Mesenchymal stem cell (in vitro differentiated cells and primary cell): ENCODE measurements at regions not wholly inside any gene's neighbourhood (a gene's known extent, or its start where the extent isn't known, plus 50 kb on each side); places are given as distances from the start of the nearest gene placed in this dataset.

Experiments
- DNase-seq: peaks from one replicate; pipeline ENCODE4 v3.0.0-alpha.2; 2013
- H2AFZ ChIP-seq: one replicate; pipeline ENCODE4 v1.6.1; 2013; ENCODE audit warnings: low read depth, mild to moderate bottlenecking, control low read depth, inconsistent platforms, low read length, moderate library complexity
- H2AK5ac ChIP-seq: 2 replicates; pipeline ENCODE4 v1.6.1; 2013; ENCODE audit warnings: low read length, moderate library complexity, mild to moderate bottlenecking, inconsistent platforms; ENCODE audit not compliant: severe bottlenecking
- H2BK120ac ChIP-seq: one replicate; pipeline ENCODE4 v1.6.1; 2013; ENCODE audit warnings: low read depth, mild to moderate bottlenecking, inconsistent platforms, low read length, moderate library complexity
- H2BK12ac ChIP-seq, 2 experiments: one replicate each; pipeline ENCODE4 v1.6.1; 2013; ENCODE audit warnings: inconsistent platforms in 2 of 2, low read length in 2 of 2, mild to moderate bottlenecking in 2 of 2, moderate library complexity in 2 of 2, control low read depth in 1 of 2
- H2BK15ac ChIP-seq: one replicate; pipeline ENCODE4 v1.6.1; 2013; ENCODE audit warnings: mild to moderate bottlenecking, low read depth, inconsistent platforms; ENCODE audit not compliant: poor library complexity, severe bottlenecking
- H2BK5ac ChIP-seq: 2 replicates; pipeline ENCODE4 v1.6.1; 2013; ENCODE audit warnings: low read depth, mild to moderate bottlenecking, low read length, control low read depth, inconsistent platforms; ENCODE audit not compliant: poor library complexity, severe bottlenecking
- H3K14ac ChIP-seq, 2 experiments: one replicate each; pipeline ENCODE4 v1.6.1; 2013; ENCODE audit warnings: inconsistent platforms in 2 of 2, low read length in 2 of 2, control low read depth in 1 of 2, mild to moderate bottlenecking in 1 of 2, moderate library complexity in 1 of 2
- H3K18ac ChIP-seq, 2 experiments: one replicate each; pipeline ENCODE4 v1.6.1; 2013; ENCODE audit warnings: inconsistent platforms in 2 of 2, low read length in 2 of 2, control low read depth in 1 of 2, low read depth in 1 of 2, mild to moderate bottlenecking in 1 of 2
- H3K23ac ChIP-seq, 2 experiments: one replicate each; pipeline ENCODE4 v1.6.1; 2013; ENCODE audit warnings: inconsistent platforms in 2 of 2, low read length in 2 of 2, mild to moderate bottlenecking in 2 of 2, moderate library complexity in 2 of 2, control low read depth in 1 of 2
- H3K27ac ChIP-seq: 2 replicates; pipeline ENCODE4 v1.5.1; 2013; ENCODE audit warnings: mild to moderate bottlenecking, moderate library complexity, low read length, control low read depth, inconsistent platforms; ENCODE audit not compliant: poor library complexity, severe bottlenecking
- H3K27me3 ChIP-seq, 2 experiments: 2 replicates each; pipeline versions ENCODE4 v1.6.1 to v1.7.0; 2013; ENCODE audit warnings: low read length in 2 of 2, mild to moderate bottlenecking in 2 of 2, moderate library complexity in 2 of 2, control low read depth in 1 of 2, inconsistent platforms in 1 of 2; ENCODE audit not compliant: control insufficient read depth in 1 of 2, insufficient read depth in 1 of 2
- H3K36me3 ChIP-seq, 2 experiments: 2 replicates each; pipeline versions ENCODE4 v1.6.1 to v1.7.0; 2013; ENCODE audit warnings: low read length in 2 of 2, control low read depth in 1 of 2, inconsistent platforms in 1 of 2, low read depth in 1 of 2, mild to moderate bottlenecking in 1 of 2; ENCODE audit not compliant: insufficient read depth in 2 of 2, control insufficient read depth in 1 of 2
- H3K4ac ChIP-seq, 2 experiments: one replicate each; pipeline ENCODE4 v1.6.1; 2013; ENCODE audit warnings: inconsistent platforms in 2 of 2, low read length in 2 of 2, mild to moderate bottlenecking in 2 of 2, moderate library complexity in 2 of 2, control low read depth in 1 of 2, low read depth in 1 of 2
- H3K4me1 ChIP-seq: 2 replicates; pipeline ENCODE4 v1.6.1; 2013; ENCODE audit warnings: low read depth, low read length, control low read depth; ENCODE audit not compliant: control insufficient read depth, insufficient read depth
- H3K4me2 ChIP-seq: 2 replicates; pipeline ENCODE4 v1.6.1; 2013; ENCODE audit warnings: low read length, mild to moderate bottlenecking, inconsistent platforms; ENCODE audit not compliant: poor library complexity, severe bottlenecking
- H3K4me3 ChIP-seq, 2 experiments: 2 replicates each; pipeline versions ENCODE4 v1.5.1 to v1.7.0; 2013; ENCODE audit warnings: low read length in 2 of 2, mild to moderate bottlenecking in 2 of 2, control low read depth in 1 of 2, low read depth in 1 of 2; ENCODE audit not compliant: insufficient read depth in 1 of 2
- H3K79me1 ChIP-seq: replicated peaks from 2 replicates; pipeline ENCODE4 v1.6.1; 2013; ENCODE audit warnings: mild to moderate bottlenecking, control low read depth, low read length, inconsistent platforms; ENCODE audit not compliant: poor library complexity, severe bottlenecking
- H3K9ac ChIP-seq: 2 replicates; pipeline ENCODE4 v1.7.0; 2013; ENCODE audit warnings: mild to moderate bottlenecking, low read length, moderate library complexity
- H3K9me3 ChIP-seq: 2 replicates; pipeline ENCODE4 v1.7.0; 2013; ENCODE audit warnings: mild to moderate bottlenecking, low read length; ENCODE audit not compliant: control insufficient read depth
- H4K8ac ChIP-seq: one replicate; pipeline ENCODE4 v1.6.1; 2013; ENCODE audit warnings: inconsistent platforms, mild to moderate bottlenecking, low read length, moderate library complexity
- H4K91ac ChIP-seq: one replicate; pipeline ENCODE4 v1.6.1; 2013; ENCODE audit warnings: mild to moderate bottlenecking, low read length, inconsistent platforms
- WGBS: methylation state at CpG from one replicate; pipeline ENCODE4 v1.1.7; 2013; ENCODE audit warnings: mixed read lengths; 5-methylcytosine and 5-hydroxymethylcytosine counted together

- DNase-seq, result no peak
- H3K18ac ChIP-seq, result no peak overlapping the region
- H3K14ac ChIP-seq, result no peak overlapping the region
- no peaks in the 10 kb centered on the region for H3K4me1 ChIP-seq
- no peak overlapping the region for H2BK120ac ChIP-seq
- H2AK5ac ChIP-seq, result no peak overlapping the region
- H3K27me3 ChIP-seq, result no peaks in the 10 kb centered on the region
- H3K36me3 ChIP-seq, result no peaks in the 10 kb centered on the region
- no peak overlapping the region for H2BK15ac ChIP-seq
- H3K4me2 ChIP-seq, result no peak overlapping the region
- 98% methylated on average over 6 of the region's 6 CpGs for WGBS
- H3K4ac ChIP-seq, result no peak overlapping the region
- H3K23ac ChIP-seq, result no peak overlapping the region
- no peak overlapping the region for H3K9ac ChIP-seq
- no peaks in the 10 kb centered on the region for H3K79me1 ChIP-seq
- no peak overlapping the region for H3K27ac ChIP-seq
- no peaks in the 10 kb centered on the region for H3K9me3 ChIP-seq
- H2BK5ac ChIP-seq, result no peak overlapping the region
- no peak overlapping the region for H2BK12ac ChIP-seq
- H2AFZ ChIP-seq, result no peak overlapping the region
- H4K8ac ChIP-seq, result no peak overlapping the region
- H3K4me3 ChIP-seq, result no peak overlapping the region
- H4K91ac ChIP-seq, result no peak overlapping the region
Measured at GRCh38 chr10:4159173-4159572, 374.2 kb upstream of the KLF6 start.

- H3K4ac ChIP-seq, result no peak overlapping the region
- no peak overlapping the region for H3K14ac ChIP-seq
- H3K27ac ChIP-seq, result no peak overlapping the region
- DNase-seq, result no peak
- H2BK120ac ChIP-seq, result no peak overlapping the region
- no peaks in the 10 kb centered on the region for H3K27me3 ChIP-seq
- H3K9me3 ChIP-seq, result no peaks in the 10 kb centered on the region
- H3K4me1 ChIP-seq, result peaks cover 3% of the 10 kb centered on the region
- H3K36me3 ChIP-seq, result no peaks in the 10 kb centered on the region
- H3K79me1 ChIP-seq, result no peaks in the 10 kb centered on the region
- H2BK12ac ChIP-seq, result no peak overlapping the region
- H3K18ac ChIP-seq, result no peak overlapping the region
- no peak overlapping the region for H2AK5ac ChIP-seq
- no peak overlapping the region for H3K4me2 ChIP-seq
- no peak overlapping the region for H3K23ac ChIP-seq
- no peak overlapping the region for H4K8ac ChIP-seq
- WGBS, result 97% methylated on average over 3 of the region's 4 CpGs
- no peak overlapping the region for H2BK15ac ChIP-seq
- no peak overlapping the region for H2BK5ac ChIP-seq
- no peak overlapping the region for H2AFZ ChIP-seq
- no peak overlapping the region for H3K9ac ChIP-seq
- no peak overlapping the region for H3K4me3 ChIP-seq
- H4K91ac ChIP-seq, result no peak overlapping the region
Measured at GRCh38 chr10:4154191-4154715, 369.2 kb upstream of the KLF6 start.

DNA sequence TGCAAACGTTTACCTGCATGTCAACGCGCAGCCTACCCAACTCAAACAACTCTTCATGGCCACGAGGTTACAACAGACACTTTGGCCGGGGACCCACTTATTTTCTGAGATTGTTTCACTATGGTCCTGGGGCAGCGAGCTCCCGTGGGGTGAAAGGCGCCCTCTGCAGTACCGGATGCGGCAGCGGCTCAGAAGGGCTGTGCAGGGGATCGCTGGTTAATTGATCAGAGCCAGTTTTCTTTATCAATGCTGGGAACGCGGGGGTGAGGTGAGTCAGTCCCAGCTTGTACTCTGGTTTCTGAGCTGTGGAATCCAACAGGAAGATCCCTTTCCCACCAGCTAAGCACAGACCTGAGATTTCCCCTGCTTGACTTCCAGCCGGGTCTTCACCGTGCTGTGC, 366.5 kb upstream of the KLF6 start:
- no peak overlapping the region for H3K27ac ChIP-seq
- no peak overlapping the region for H3K4ac ChIP-seq
- H4K8ac ChIP-seq, result peak overlapping the region; percentile 30
- no peak overlapping the region for H3K4me2 ChIP-seq
- H2BK120ac ChIP-seq, result no peak overlapping the region
- H3K9me3 ChIP-seq, result no peaks in the 10 kb centered on the region
- H2AFZ ChIP-seq, result peak overlapping the region; percentile 27
- H3K4me3 ChIP-seq, result no peak overlapping the region
- H2BK12ac ChIP-seq, result peak overlapping the region in 1 of 2 experiments; percentile 16
- WGBS, result 54% methylated on average over 15 of the region's 16 CpGs
- no peak overlapping the region for H3K9ac ChIP-seq
- H3K23ac ChIP-seq, result no peak overlapping the region
- H3K14ac ChIP-seq, result peak overlapping the region in 1 of 2 experiments; percentile 9
- H2BK15ac ChIP-seq, result no peak overlapping the region
- H2BK5ac ChIP-seq, result no peak overlapping the region
- H3K27me3 ChIP-seq, result no peaks in the 10 kb centered on the region
- H4K91ac ChIP-seq, result peak overlapping the region; percentile 39
- H3K79me1 ChIP-seq, result no peaks in the 10 kb centered on the region
- H2AK5ac ChIP-seq, result no peak overlapping the region
- no peaks in the 10 kb centered on the region for H3K36me3 ChIP-seq
- peaks cover 3% of the 10 kb centered on the region for H3K4me1 ChIP-seq
- no peak for DNase-seq
- H3K18ac ChIP-seq, result peak overlapping the region in 1 of 2 experiments; percentile 4

GRCh38 chr10:4150676-4151075, 365.7 kb upstream of the KLF6 start:
- peaks cover 3% of the 10 kb centered on the region for H3K4me1 ChIP-seq
- H3K9ac ChIP-seq, result no peak overlapping the region
- peak overlapping the region in 1 of 2 experiments; percentile 3 for H2BK12ac ChIP-seq
- no peak overlapping the region for H2AFZ ChIP-seq
- no peak overlapping the region for H2BK5ac ChIP-seq
- DNase-seq, result no peak
- no peaks in the 10 kb centered on the region for H3K9me3 ChIP-seq
- whole genome bisulfite sequencing, result 100% methylated on average over 2 of the region's 4 CpGs
- H3K4ac ChIP-seq, result no peak overlapping the region
- no peaks in the 10 kb centered on the region for H3K27me3 ChIP-seq
- H3K23ac ChIP-seq, result no peak overlapping the region
- no peak overlapping the region for H3K27ac ChIP-seq
- H2AK5ac ChIP-seq, result no peak overlapping the region
- peak overlapping the region; percentile 12 for H2BK15ac ChIP-seq
- H3K14ac ChIP-seq, result no peak overlapping the region
- H4K91ac ChIP-seq, result no peak overlapping the region
- H3K4me2 ChIP-seq, result no peak overlapping the region
- H3K36me3 ChIP-seq, result no peaks in the 10 kb centered on the region
- no peak overlapping the region for H2BK120ac ChIP-seq
- H3K4me3 ChIP-seq, result no peak overlapping the region
- H3K18ac ChIP-seq, result no peak overlapping the region
- peak overlapping the region; percentile 19 for H4K8ac ChIP-seq
- no peaks in the 10 kb centered on the region for H3K79me1 ChIP-seq
